K562 (cell line): ENCODE measurements at regions not wholly inside any gene's neighbourhood (a gene's known extent, or its start where the extent isn't known, plus 50 kb on each side); places are given as distances from the start of the nearest gene placed in this dataset.

Experiments used
- HEY1 ChIP-seq: fragments of 250-450 bp; sonication (Bioruptor Pico); IDR thresholded peaks from 2 replicates; pipeline ENCODE4 v1.5.0; 2020; ENCODE audit warnings: mild to moderate bottlenecking, moderate library complexity, borderline replicate concordance
- MGA ChIP-seq: fragments of 450-650 bp; IDR thresholded peaks from 2 replicates; pipeline ENCODE4 v1.6.1; 2016; ENCODE audit warnings: mild to moderate bottlenecking, moderate library complexity
- REST ChIP-seq, 2 experiments: fragments of 450-650 bp; formaldehyde crosslinking in 1 of 2; IDR thresholded peaks; 2 replicates each; pipeline versions ENCODE4 v1.4.0 to v1.6.1; 2014 to 2020; ENCODE audit warnings: mild to moderate bottlenecking in 2 of 2, borderline replicate concordance in 1 of 2, low read depth in 1 of 2

GRCh38 chr14:105938959-105939358 lies 412.6 kb downstream of the TMEM121 start (continued):
- TF ChIP-seq REST (IDR thresholded peaks at IDR 0.05; ENCODE audit: borderline replicate concordance) (no peak), REST (CRISPR knock-in tag; IDR thresholded peaks at IDR 0.05; ENCODE audit: low read depth) (no peak), MGA (no peak), HEY1 (CRISPR knock-in tag) (no peak)
- TF ChIP-seq, all 486 proteins: peak for 0
